GM18526 (cell line): ENCODE measurements at regions not wholly inside any gene's neighbourhood (a gene's known extent, or its start where the extent isn't known, plus 50 kb on each side); places are given as distances from the start of the nearest gene placed in this dataset.

Experiments
- POLR2A ChIP-seq: IDR thresholded peaks from 3 replicates; pipeline ENCODE4 v1.6.1; 2011; ENCODE audit not compliant: insufficient read length; ENCODE audit errors: extremely low read depth

DNA sequence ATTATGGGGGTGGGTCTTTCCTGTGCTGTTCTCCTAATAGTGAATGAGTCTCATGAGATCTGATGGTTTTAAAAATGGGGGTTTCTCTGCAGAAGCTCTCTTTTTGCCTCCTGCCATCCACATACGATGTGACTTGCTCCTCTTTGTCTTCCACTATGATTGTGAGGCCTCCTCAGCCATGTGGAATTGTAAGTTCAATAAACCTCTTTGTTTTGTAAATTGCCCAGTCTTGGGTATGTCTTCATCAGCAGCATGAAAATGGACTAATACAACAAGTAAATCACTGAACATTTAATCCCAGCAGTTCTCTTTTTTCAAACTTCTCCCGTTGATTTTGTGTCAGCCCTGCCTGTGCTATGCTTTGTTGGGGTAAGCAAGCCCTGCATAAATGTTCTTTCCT, 95.2 kb downstream of the FAM217A start:
- TF ChIP-seq POLR2A: no peak

DNA sequence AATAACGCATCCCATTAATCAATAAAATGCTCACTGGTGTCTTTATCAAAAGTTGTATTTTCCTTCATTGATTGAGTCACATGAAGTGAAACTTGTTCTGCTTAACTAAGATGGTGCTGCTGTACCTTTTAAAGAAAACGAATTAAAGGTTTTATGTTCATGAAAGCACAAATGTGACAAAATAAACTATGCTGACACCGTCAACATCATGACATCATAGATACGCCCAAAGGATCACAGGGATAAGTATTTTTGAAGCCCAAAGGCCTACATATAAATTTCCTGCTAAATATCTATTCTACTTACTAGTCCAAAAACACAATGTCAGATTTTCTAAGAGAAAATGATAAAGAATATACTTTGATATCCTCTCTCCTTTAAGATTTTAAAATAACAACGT, 94.4 kb downstream of the FAM217A start:
- no peak for TF ChIP-seq POLR2A

DNA sequence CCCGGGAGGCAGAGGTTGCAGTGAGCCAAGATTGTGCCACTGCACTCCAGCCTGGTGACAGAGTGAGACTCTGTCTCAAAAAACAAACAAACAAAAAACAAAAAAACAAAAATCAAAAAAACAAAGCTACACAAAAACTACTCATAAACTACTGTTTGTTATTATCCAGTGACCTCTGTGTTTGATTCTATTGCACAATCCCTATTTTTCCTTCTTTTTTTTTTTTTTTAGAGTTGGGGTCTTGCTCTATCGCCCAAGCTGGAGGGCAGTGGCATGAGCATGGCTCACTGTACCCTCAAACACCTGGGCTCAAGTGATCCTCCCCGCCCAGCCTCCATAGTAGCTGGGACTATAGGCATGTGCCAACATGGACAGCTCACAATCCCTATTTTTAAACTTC, 92.7 kb downstream of the FAM217A start:
- TF ChIP-seq POLR2A: no peak

DNA sequence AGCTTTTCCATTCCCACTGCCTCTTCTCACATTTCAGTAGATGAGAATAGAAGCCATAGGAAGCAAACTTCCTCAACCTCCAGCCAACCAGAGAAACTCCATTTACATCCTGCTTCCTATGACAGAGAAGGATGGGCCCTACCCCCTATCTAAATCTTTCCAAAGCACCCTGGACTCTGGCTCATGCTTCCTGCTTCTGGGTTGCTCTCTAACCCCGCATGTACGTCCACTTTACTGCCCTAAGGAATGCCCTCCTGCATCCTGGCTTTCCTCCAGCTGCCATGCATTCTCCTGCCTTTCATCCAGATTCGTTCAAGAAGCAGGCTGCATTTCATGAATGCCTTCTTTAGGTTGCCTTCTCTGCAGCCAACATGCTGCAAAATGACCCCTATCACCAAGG, 91.9 kb downstream of the FAM217A start:
- TF ChIP-seq POLR2A: no peak

DNA sequence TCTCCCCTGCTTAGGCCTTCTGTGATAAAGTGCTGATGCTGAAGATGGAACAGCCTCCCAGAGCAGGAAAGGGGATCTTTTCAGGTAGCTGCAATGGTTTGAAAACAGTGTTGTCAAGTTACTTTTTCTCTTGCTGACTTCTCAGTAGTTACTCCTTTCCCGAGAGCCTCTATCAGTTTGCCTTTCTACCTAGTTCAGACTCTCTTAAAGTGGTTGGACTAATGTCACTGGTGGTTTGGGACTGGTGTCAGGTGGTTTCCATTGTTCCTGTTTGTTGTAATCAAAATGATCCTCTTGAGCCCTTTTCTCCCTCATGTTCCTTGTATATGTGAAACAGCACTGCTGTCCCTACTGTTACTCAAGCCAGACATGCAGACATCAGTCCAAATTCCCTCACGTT, 91.4 kb downstream of the FAM217A start:
- TF ChIP-seq POLR2A: no peak

DNA sequence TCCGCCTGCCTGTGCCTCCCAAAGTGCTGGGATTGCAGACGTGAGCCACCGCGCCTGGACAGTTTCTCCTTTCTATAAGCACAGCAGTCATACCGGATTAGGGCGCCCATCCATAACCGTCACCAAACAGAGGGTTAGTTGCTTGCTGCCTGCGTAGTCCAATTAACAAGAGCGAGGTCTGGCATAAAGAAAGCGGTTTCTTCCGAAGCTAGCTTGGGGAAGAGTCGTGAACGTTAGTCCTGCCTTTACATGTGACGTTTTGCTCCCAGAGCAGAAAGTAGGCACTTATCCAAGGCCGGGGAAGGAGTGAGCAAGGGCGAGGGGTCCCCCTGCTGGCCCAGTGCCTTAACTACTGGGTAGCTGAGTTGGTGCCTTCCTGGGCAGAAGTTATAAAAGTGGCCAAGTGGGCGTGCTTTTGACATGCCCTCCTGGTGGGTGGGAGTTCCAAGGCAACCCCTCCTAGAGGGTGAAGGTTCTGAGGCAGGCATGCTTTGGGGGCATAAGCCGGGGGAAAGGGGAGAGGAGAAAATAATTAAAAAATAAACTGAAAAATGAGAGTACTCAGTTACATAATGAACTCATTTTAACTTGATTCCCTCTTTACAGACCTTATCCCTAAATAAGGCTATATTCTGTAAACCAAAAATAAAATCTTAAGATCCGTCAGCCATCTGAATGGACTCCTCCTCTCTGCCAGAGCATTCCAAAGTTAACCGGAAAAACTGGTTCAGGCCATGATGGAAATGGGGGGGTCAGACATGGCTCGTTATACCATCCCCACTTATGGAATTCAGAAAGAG, 88.0 kb downstream of the FAM217A start:
- TF ChIP-seq POLR2A: no peak

DNA sequence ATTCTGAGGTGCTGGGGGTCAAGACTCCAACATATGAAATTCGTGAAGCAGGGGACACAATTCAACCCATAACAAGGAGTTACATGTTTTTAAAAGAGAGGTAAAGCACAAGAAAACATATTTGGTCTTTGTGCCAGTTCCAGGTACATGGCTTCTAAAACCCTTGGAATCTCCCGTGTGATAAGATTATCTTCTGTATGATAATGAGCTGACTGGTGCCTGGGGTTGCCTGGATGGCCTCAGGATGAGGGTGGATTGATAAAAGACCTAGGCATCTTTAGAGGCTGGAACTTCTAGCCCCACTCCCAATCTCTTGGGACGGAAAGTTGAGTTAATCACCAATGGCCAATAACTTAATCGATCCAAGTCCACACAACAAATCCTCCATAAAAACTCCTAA, 87.0 kb downstream of the FAM217A start:
- TF ChIP-seq POLR2A: no peak

DNA sequence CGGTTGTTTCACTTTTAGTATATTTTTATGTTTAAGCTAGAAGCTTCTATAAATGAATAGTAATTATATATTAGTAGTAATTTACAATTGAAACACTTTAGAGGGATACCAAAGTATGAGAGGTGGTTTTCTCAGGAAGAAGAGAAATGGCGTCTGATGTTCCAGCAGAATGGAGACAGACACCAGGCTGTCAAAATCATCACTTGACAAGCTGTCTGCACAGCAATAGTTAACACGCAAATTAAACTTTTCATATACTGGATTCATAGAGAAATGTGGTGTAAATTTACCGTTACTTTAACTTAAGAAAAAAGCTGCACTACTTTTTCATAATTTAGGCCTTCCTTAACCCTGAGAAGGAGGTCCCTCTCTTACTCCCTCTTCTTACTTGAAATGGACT, 82.6 kb downstream of the FAM217A start:
- no peak for TF ChIP-seq POLR2A

DNA sequence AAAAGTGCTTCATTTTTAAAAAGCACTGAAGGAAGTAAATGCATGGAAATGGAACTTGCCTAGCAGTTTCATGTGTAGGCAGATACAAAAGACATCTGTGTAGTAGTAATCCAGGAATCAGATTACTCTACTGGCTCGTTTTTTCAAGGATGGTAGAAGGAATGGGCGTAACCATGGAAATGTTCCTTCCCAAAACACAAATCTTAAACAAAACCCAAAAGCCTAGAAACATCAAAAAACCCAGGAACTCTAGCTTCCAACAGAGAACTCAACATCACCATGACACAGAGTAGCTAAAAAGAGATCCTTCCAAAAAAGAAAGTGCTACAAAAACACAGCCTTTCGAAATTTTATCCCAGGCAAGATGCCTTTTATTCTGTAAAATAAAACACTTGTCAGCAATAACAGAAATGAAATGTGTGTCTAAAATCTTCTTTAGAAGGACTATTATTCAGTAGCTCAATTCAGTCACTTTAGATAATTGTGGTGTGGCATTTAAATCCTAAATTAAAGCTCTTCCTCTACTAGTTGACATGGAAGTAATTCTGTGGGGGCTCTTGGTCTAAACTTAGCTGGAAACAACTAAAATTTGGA, 81.7 kb downstream of the FAM217A start:
- TF ChIP-seq POLR2A: no peak

DNA sequence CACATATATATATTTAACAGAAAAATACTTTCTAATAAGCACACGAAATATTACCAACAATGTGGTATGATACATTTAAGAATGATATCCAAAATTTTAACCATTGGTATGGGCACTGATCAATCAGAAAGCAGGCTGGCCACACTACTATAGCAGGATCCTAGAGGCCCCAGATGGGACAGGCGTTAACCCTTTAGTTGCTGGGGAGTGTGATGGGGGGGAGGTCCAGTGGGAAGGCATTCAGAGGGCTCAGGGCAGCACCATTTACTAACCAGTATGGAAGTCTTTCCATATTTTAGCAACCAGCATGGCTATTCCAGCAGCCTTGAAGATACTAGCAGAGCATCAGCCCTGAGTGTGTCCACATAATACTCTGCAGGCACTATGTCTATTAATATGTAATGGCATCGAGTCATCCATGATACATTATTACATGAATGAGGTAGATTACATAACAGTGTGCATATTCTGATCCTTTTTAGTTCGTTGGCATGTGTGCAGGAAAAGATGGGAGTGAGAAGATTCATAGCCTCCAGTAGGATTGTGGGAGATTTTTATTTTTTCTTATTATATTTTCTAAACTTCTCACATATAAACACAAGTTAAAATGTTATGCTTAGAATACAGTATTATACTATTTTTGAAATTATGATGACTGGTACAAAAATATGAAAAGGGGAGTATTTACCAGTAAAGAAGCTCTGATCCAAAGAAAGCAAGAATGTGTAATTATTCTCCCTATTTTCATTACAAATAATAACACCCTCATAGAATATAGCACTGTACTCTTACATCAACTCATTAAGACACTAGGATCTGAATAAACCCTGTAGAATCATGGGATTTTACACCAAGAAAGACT, 78.9 kb downstream of the FAM217A start:
- no peak for TF ChIP-seq POLR2A

DNA sequence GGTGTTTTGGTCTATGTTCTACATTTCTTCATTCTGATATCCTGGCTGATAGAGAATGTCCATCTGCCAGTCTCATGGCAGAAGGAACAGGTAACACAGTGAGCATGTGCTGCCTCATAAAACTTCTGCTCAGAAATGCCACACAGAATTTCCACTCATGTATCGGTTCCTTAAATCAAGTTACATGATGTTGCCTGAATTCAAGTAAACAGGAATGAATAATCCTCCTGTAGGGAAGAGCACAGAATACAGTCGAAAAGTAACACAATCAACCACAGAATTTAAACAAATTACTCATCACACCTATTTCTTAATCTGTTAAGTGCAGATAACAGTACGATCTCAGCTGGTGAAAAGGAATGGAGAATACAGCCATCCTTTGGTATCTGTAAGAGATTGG, 74.7 kb downstream of the FAM217A start:
- no peak for TF ChIP-seq POLR2A

DNA sequence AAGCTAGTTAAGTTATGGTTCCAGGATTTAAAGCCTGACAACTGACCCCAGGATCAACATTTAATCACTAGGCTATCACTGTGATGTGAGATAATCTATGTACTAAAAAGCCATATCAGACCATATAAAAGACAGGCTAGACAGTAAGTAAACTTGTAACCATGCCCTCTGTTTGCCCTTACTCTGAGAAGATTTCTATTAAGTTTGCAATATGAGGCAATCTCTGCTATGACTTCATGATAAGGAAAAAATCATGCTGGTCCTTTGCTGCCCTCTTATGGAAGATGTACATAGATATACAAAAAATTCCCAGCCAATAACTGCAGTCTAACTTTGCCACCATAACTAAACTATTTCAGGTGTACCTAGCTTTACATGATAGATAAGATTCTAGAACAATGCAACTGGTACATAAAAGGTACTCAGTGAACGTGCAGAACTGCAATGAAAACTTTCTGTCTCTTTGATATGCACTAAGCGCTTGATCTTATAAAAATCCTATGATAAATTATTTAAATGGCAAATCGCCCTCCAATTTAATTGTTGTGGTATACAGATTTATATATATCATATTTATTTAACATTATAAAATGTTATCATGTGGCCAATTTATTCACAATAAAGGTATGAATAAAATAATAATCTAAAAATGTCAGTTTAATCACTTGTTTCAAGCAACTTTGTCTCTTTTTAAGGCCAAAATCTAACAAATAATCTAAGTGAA, 70.5 kb downstream of the FAM217A start:
- TF ChIP-seq POLR2A: no peak

DNA sequence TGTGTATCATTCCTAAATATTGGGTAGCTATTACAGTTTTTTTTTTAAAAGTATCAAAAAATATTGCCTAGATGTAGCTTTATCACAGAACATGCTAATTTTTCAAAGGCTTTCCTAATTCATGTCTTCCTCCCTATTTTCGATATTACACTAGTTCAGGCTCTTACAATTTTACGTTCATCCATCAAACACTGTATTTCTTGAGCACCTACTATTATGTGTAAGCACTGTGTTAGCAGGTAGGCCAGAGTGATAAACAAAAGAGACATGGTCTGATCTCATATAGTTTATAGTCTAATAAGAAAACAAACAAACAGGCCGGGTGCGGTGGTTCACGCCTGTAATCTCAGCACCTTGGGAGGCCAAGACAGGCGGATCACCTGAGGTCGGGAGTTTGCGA, 69.5 kb downstream of the FAM217A start:
- no peak for TF ChIP-seq POLR2A

DNA sequence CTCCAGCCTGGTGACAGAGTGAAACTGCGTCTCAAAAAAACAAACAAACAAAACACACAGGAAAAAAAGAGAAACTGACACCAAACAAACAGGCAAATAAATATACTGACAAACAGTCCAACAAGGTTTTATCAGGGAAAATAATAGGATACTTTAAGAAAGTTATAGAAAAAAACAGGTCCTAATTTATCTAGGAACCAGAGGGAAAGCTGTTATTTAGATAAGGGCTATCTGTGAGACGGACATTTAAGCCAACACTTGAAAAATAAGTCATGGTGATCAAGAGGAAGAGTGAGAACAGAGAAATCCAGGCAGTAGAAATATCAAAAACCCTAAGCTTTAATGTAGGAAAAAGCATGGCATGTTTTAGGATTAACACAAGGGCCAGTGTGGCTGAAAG, 68.9 kb downstream of the FAM217A start:
- no peak for TF ChIP-seq POLR2A

DNA sequence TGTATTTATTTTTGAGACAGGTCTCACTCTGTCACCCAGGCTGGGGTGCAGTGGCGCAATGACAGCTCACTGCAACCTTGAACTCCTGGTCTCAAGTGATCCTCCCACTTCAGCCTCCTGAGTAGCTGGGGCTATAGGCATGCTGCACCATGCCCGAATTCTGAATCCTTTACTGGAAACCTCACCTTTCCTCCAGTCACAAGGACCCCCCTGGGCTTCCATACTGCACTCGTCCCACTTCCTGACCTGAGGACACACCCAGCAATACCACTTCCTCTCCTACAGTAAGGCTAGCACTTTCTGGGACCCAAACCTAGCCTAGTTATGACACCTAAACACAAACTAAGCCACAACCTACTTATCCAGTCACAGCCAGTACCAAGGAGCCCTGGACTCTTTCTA, 68.2 kb downstream of the FAM217A start:
- TF ChIP-seq POLR2A: no peak
